ENCODE measurements at regions not wholly inside any gene's neighbourhood (a gene's known extent, or its start where the extent isn't known, plus 50 kb on each side); places are given as distances from the start of the nearest gene placed in this dataset.

- no peak for TF ChIP-seq CTCF (IDR thresholded peaks at IDR 0.05)
- TF ChIP-seq POLR2A (IDR thresholded peaks at IDR 0.05), result no peak
- no peak for TF ChIP-seq POLR2AphosphoS5 (IDR thresholded peaks at IDR 0.05)
These were observed 164.1 kb downstream of the PHETA1 start for GRCh38 chr12:111204788-111205241.

Measured in breast epithelium (tissue), 3 donors.